WTC11 (cell line): ENCODE measurements at regions not wholly inside any gene's neighbourhood (a gene's known extent, or its start where the extent isn't known, plus 50 kb on each side); places are given as distances from the start of the nearest gene placed in this dataset.

ENCODE experiments used
- ATAC-seq: fragments of 200-7000 bp; cut with Tn5 transposase; 2 replicates; pipeline ENCODE4 v1.10.0; 2021; ENCODE audit warnings: mild to moderate bottlenecking, moderate library complexity
- CTCF ChIA-PET: fragments of 300-600 bp; sonication (Branson Sonifier 250); formaldehyde crosslinking; loops from one replicate; lab custom pipeline; 2021; ENCODE audit warnings: antibody characterized with exemption; lab: Charles Lee
- POLR2A ChIA-PET: fragments of 350-600 bp; sonication (Branson Sonifier 250); formaldehyde crosslinking; loops from one replicate; lab custom pipeline; 2021; ENCODE audit warnings: antibody characterized with exemption; lab: Charles Lee
- DNase-seq: peaks from one replicate; pipeline ENCODE4 v3.0.0; 2021; ENCODE audit warnings: low spot score
- H3K27ac Mint-ChIP-seq: 2 replicates; pipeline ENCODE4 v1.8.0; 2021; ENCODE audit warnings: mixed read lengths
- H3K27me3 Mint-ChIP-seq: 2 replicates; pipeline ENCODE4 v1.8.0; 2021; ENCODE audit warnings: low read depth, mild to moderate bottlenecking, moderate library complexity, mixed read lengths
- H3K36me3 Mint-ChIP-seq: 2 replicates; pipeline ENCODE4 v1.8.0; 2021; ENCODE audit warnings: mixed read lengths
- H3K4me1 Mint-ChIP-seq: 2 replicates; pipeline ENCODE4 v1.8.0; 2022; ENCODE audit warnings: mixed read lengths
- H3K4me3 Mint-ChIP-seq: 2 replicates; pipeline ENCODE4 v1.8.0; 2021; ENCODE audit warnings: mild to moderate bottlenecking, moderate library complexity, mixed read lengths
- H3K9me3 Mint-ChIP-seq: 2 replicates; pipeline ENCODE4 v1.8.0; 2021; ENCODE audit warnings: mixed read lengths
- ATF1 ChIP-seq: sonication (generic); formaldehyde crosslinking; IDR thresholded peaks from 2 replicates; pipeline ENCODE4 v1.8.1; 2023; ENCODE audit warnings: mild to moderate bottlenecking, moderate library complexity, missing genetic modification reagents
- CDX4 ChIP-seq: fragments of 250-450 bp; sonication (Bioruptor Pico); IDR thresholded peaks from 2 replicates; pipeline ENCODE4 v1.9.0; 2021; ENCODE audit warnings: moderate library complexity, mild to moderate bottlenecking, inconsistent platforms, borderline replicate concordance
- CREM ChIP-seq: sonication (generic); formaldehyde crosslinking; IDR thresholded peaks from 2 replicates; pipeline ENCODE4 v1.8.1; 2022; ENCODE audit warnings: mild to moderate bottlenecking, missing genetic modification reagents, moderate library complexity
- E2F1 ChIP-seq: sonication (generic); formaldehyde crosslinking; IDR thresholded peaks from 2 replicates; pipeline ENCODE4 v1.8.0; 2022; ENCODE audit warnings: mild to moderate bottlenecking, missing genetic modification reagents
- ELF4 ChIP-seq: sonication (generic); formaldehyde crosslinking; IDR thresholded peaks from 2 replicates; pipeline ENCODE4 v1.8.1; 2022; ENCODE audit warnings: low read depth, mild to moderate bottlenecking, moderate library complexity, missing genetic modification reagents
- GABPB1 ChIP-seq: sonication (generic); formaldehyde crosslinking; IDR thresholded peaks from 2 replicates; pipeline ENCODE4 v1.8.1; 2023; ENCODE audit warnings: mild to moderate bottlenecking, missing genetic modification reagents
- GRHL2 ChIP-seq: fragments of 250-450 bp; sonication (Bioruptor Pico); IDR thresholded peaks from 2 replicates; pipeline ENCODE4 v1.8.0; 2022; ENCODE audit warnings: mild to moderate bottlenecking, moderate library complexity; ENCODE audit not compliant: insufficient replicate concordance, severe bottlenecking
- GTF2I ChIP-seq: fragments of 250-450 bp; sonication (Bioruptor Pico); conservative IDR thresholded peaks from 2 replicates; pipeline ENCODE4 v1.4.0; 2021; ENCODE audit warnings: mild to moderate bottlenecking
- HMGA2 ChIP-seq: fragments of 250-450 bp; sonication (Bioruptor Pico); IDR thresholded peaks from 2 replicates; pipeline ENCODE4 v1.4.0; 2021; ENCODE audit warnings: mild to moderate bottlenecking, moderate library complexity
- IRF2 ChIP-seq: sonication (generic); formaldehyde crosslinking; IDR thresholded peaks from 2 replicates; pipeline ENCODE4 v1.8.0; 2022; ENCODE audit warnings: low read depth, missing genetic modification reagents, borderline replicate concordance
- KAT7 ChIP-seq: sonication (generic); formaldehyde crosslinking; IDR thresholded peaks from 2 replicates; pipeline ENCODE4 v1.8.1; 2023; ENCODE audit warnings: missing genetic modification reagents, mild to moderate bottlenecking, borderline replicate concordance
- MLX ChIP-seq: sonication (generic); formaldehyde crosslinking; IDR thresholded peaks from 2 replicates; pipeline ENCODE4 v1.8.1; 2023; ENCODE audit warnings: mild to moderate bottlenecking, missing genetic modification reagents, moderate library complexity
- NFATC4 ChIP-seq: fragments of 250-450 bp; sonication (Bioruptor Pico); IDR thresholded peaks from 2 replicates; pipeline ENCODE4 v1.9.0; 2021; ENCODE audit warnings: mild to moderate bottlenecking
- NR2C2 ChIP-seq: sonication (generic); formaldehyde crosslinking; IDR thresholded peaks from 2 replicates; pipeline ENCODE4 v1.8.0; 2022; ENCODE audit warnings: mild to moderate bottlenecking, missing genetic modification reagents
- OVOL2 ChIP-seq: fragments of 250-450 bp; sonication (Bioruptor Pico); IDR thresholded peaks from 2 replicates; pipeline ENCODE4 v1.9.0; 2021; ENCODE audit warnings: mild to moderate bottlenecking, borderline replicate concordance
- RELA ChIP-seq: sonication (generic); formaldehyde crosslinking; IDR thresholded peaks from 2 replicates; pipeline ENCODE4 v1.8.1; 2022; ENCODE audit warnings: missing genetic modification reagents, mild to moderate bottlenecking, borderline replicate concordance
- SP1 ChIP-seq: sonication (generic); formaldehyde crosslinking; conservative IDR thresholded peaks from 2 replicates; pipeline ENCODE4 v1.8.1; 2022; ENCODE audit warnings: missing genetic modification reagents
- TEAD1 ChIP-seq: sonication (generic); formaldehyde crosslinking; IDR thresholded peaks from 2 replicates; pipeline ENCODE4 v1.8.0; 2022; ENCODE audit warnings: mild to moderate bottlenecking, missing genetic modification reagents
- ZBTB21 ChIP-seq: sonication (generic); formaldehyde crosslinking; IDR thresholded peaks from 2 replicates; pipeline ENCODE4 v1.8.1; 2023; ENCODE audit warnings: mild to moderate bottlenecking, missing genetic modification reagents, borderline replicate concordance
- ZNF138 ChIP-seq: sonication (generic); formaldehyde crosslinking; conservative IDR thresholded peaks from 2 replicates; pipeline ENCODE4 v1.8.1; 2022; ENCODE audit warnings: mild to moderate bottlenecking, moderate library complexity, missing genetic modification reagents
- ZNF219 ChIP-seq: sonication (generic); formaldehyde crosslinking; IDR thresholded peaks from 2 replicates; pipeline ENCODE4 v1.8.0; 2023; ENCODE audit warnings: missing genetic modification reagents, mild to moderate bottlenecking, borderline replicate concordance
- ZNF232 ChIP-seq: sonication (generic); formaldehyde crosslinking; IDR thresholded peaks from 2 replicates; pipeline ENCODE4 v1.8.0; 2022; ENCODE audit warnings: mild to moderate bottlenecking, missing genetic modification reagents
- ZNF263 ChIP-seq: sonication (generic); formaldehyde crosslinking; IDR thresholded peaks from 2 replicates; pipeline ENCODE4 v1.8.1; 2022; ENCODE audit warnings: low read depth, mild to moderate bottlenecking, moderate library complexity, missing genetic modification reagents
- ZNF423 ChIP-seq: fragments of 250-450 bp; sonication (Bioruptor Pico); IDR thresholded peaks from 2 replicates; pipeline ENCODE4 v2.1.2; 2022; ENCODE audit warnings: mild to moderate bottlenecking, moderate library complexity
- ZNF512 ChIP-seq: sonication (generic); formaldehyde crosslinking; IDR thresholded peaks from 2 replicates; pipeline ENCODE4 v1.8.1; 2022; ENCODE audit warnings: missing genetic modification reagents, borderline replicate concordance

- DNase-seq (no peak), ATAC-seq (no peak)
- Mint-ChIP-seq H3K4me1 (peaks cover 24% of the 10 kb centered on the region), H3K27me3 (peaks cover 10% of the 10 kb centered on the region), H3K4me3 (no peak overlapping the region), H3K36me3 (peaks cover 20% of the 10 kb centered on the region), H3K9me3 (peaks cover 53% of the 10 kb centered on the region), H3K27ac (no peak overlapping the region)
- POLR2A ChIA-PET = no interaction called here
- CTCF ChIA-PET = interaction anchor here (1.2 kb wide), 1 partner anchor 68 kb away, joined by 4 read pairs; no protein-coding TSS in a partner anchor
- TF ChIP-seq IRF2 (CRISPR knock-in tag) = no peak
- no peak for TF ChIP-seq SP1 (CRISPR knock-in tag)
- no peak for TF ChIP-seq CREM (CRISPR knock-in tag)
- no peak for TF ChIP-seq NFATC4 (CRISPR knock-in tag)
- TF ChIP-seq ATF1 (CRISPR knock-in tag) = no peak
- no peak for TF ChIP-seq OVOL2 (CRISPR knock-in tag)
- no peak for TF ChIP-seq ELF4 (CRISPR knock-in tag)
- TF ChIP-seq KAT7 (CRISPR knock-in tag) = no peak
- no peak for TF ChIP-seq GABPB1 (CRISPR knock-in tag)
- no peak for TF ChIP-seq GTF2I (CRISPR knock-in tag)
- TF ChIP-seq, all 79 proteins: peak for 0
These were observed 97.6 kb downstream of the TRIM29 start for GRCh38 chr11:120040151-120040840.

- peaks cover 49% of the 10 kb centered on the region for H3K9me3 Mint-ChIP-seq
- peaks cover 20% of the 10 kb centered on the region for H3K36me3 Mint-ChIP-seq
- ChIA-PET POLR2A (no interaction called here), CTCF (interaction anchor here (1.2 kb wide), 1 partner anchor 70 kb away, joined by 4 read pairs; no protein-coding TSS in a partner anchor)
- peaks cover 12% of the 10 kb centered on the region for H3K4me1 Mint-ChIP-seq
- H3K27ac Mint-ChIP-seq = no peak overlapping the region
- TF ChIP-seq RELA (CRISPR knock-in tag) = no peak
- TF ChIP-seq HMGA2 = no peak
- TF ChIP-seq MLX = no peak
- no peak for TF ChIP-seq CDX4 (CRISPR knock-in tag)
- no peak for TF ChIP-seq ZNF232 (CRISPR knock-in tag)
- no peak for TF ChIP-seq ZBTB21 (CRISPR knock-in tag)
- TF ChIP-seq NR2C2 (CRISPR knock-in tag) = no peak
- no peak for TF ChIP-seq ZNF423 (CRISPR knock-in tag)
- no peak for TF ChIP-seq OVOL2 (CRISPR knock-in tag)
- no peak for TF ChIP-seq CREM (CRISPR knock-in tag)
- no peak for TF ChIP-seq NFATC4 (CRISPR knock-in tag)
- TF ChIP-seq ZNF263 (CRISPR knock-in tag) = no peak
- TF ChIP-seq ATF1 (CRISPR knock-in tag) = no peak
- no peak for TF ChIP-seq ZNF512
- TF ChIP-seq TEAD1 = no peak
- DNase-seq = no peak
- no peak for ATAC-seq
- H3K27me3 Mint-ChIP-seq = peaks cover 13% of the 10 kb centered on the region
- no peak overlapping the region for H3K4me3 Mint-ChIP-seq
These were observed 98.9 kb downstream of the TRIM29 start for GRCh38 chr11:120039039-120039438.

GRCh38 chr11:120037111-120037510 is 100.8 kb downstream of the TRIM29 start:
- TF ChIP-seq NR2C2 (CRISPR knock-in tag) (no peak), GABPB1 (CRISPR knock-in tag) (no peak), MLX (no peak), HMGA2 (no peak), E2F1 (no peak), ZNF219 (no peak), ZNF138 (CRISPR knock-in tag) (no peak), GRHL2 (no peak)
- ATAC-seq = no peak
- POLR2A ChIA-PET = interaction anchor here (0.7 kb wide), 1 partner anchor 84 kb away, joined by 9 read pairs; no protein-coding TSS in a partner anchor
- H3K4me3 Mint-ChIP-seq = no peak overlapping the region
- H3K27ac Mint-ChIP-seq = no peak overlapping the region
- H3K9me3 Mint-ChIP-seq = peaks cover 38% of the 10 kb centered on the region
- H3K27me3 Mint-ChIP-seq = peaks cover 15% of the 10 kb centered on the region
- H3K4me1 Mint-ChIP-seq = peaks cover 12% of the 10 kb centered on the region
- H3K36me3 Mint-ChIP-seq = peaks cover 20% of the 10 kb centered on the region
- no peak for DNase-seq
- CTCF ChIA-PET = interaction anchor here (0.7 kb wide), 1 partner anchor 46 kb away, joined by 3 read pairs; no protein-coding TSS in a partner anchor
